GM20000 (cell line): ENCODE measurements at regions not wholly inside any gene's neighbourhood (a gene's known extent, or its start where the extent isn't known, plus 50 kb on each side); places are given as distances from the start of the nearest gene placed in this dataset.

Experiments
- DNase-seq: peaks from one replicate; pipeline ENCODE4 v3.0.0; 2012; ENCODE audit warnings: low spot score
- CTCF ChIP-seq: IDR thresholded peaks from 2 replicates; pipeline ENCODE4 v1.5.1; 2012; ENCODE audit warnings: mild to moderate bottlenecking, control low read depth; ENCODE audit errors: extremely low read depth, missing control alignments

- no peak for DNase-seq
- no peak for TF ChIP-seq CTCF
Measured at GRCh38 chr10:33067481-33067880, 109.5 kb upstream of the ITGB1 start.

- no peak for TF ChIP-seq CTCF
- DNase-seq: no peak
Measured at GRCh38 chr10:33066558-33067236, 108.7 kb upstream of the ITGB1 start.

- DNase-seq: no peak
- no peak for TF ChIP-seq CTCF
Measured at GRCh38 chr10:33065111-33065510, 107.1 kb upstream of the ITGB1 start.

GRCh38 chr10:33064706-33065105 is 106.7 kb upstream of the ITGB1 start:
- no peak for TF ChIP-seq CTCF
- no peak for DNase-seq

- no peak for TF ChIP-seq CTCF
Measured at GRCh38 chr10:33057620-33058019, 99.6 kb upstream of the ITGB1 start.

GRCh38 chr10:33056828-33057596 is 99.0 kb upstream of the ITGB1 start:
- no peak for DNase-seq
- TF ChIP-seq CTCF: no peak

More at GRCh38 chr10:33057620-33058019, 99.6 kb upstream of the ITGB1 start:
- no peak for DNase-seq

GRCh38 chr10:33055625-33056024 is 97.6 kb upstream of the ITGB1 start:
- DNase-seq: no peak
- no peak for TF ChIP-seq CTCF
